GM19463 (cell line): ENCODE measurements at regions not wholly inside any gene's neighbourhood (a gene's known extent, or its start where the extent isn't known, plus 50 kb on each side); places are given as distances from the start of the nearest gene placed in this dataset.
A peak's percentile ranks its signal among the peaks of the same experiment; 100 is the strongest.

Experiments used
- ATAC-seq: cut with Tn5 transposase; IDR thresholded peaks from one replicate; pipeline ENCODE4 v1.9.1; 2021; ENCODE audit warnings: mild to moderate bottlenecking, moderate library complexity; ENCODE audit not compliant: unreplicated experiment

DNA sequence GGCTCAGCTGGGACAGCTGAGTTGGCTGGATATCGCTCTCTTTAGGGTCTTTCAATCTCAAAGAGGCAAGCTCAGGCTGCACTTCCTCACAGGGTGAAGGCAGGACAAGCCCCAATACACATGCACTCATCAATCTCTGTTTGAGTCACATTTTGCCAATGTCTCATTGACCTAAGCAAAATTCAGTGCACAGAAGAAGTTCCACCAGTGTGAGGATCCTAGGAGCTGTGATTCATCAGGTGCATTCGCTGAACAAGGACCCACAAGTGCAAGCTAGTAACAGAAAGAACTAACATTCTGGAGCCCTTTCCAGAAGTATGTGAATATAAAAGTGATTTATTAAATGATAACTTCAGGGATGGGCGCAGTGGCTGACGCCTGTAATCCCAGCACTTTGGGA is 477.2 kb downstream of the GPAM start:
- ATAC-seq: no peak

DNA sequence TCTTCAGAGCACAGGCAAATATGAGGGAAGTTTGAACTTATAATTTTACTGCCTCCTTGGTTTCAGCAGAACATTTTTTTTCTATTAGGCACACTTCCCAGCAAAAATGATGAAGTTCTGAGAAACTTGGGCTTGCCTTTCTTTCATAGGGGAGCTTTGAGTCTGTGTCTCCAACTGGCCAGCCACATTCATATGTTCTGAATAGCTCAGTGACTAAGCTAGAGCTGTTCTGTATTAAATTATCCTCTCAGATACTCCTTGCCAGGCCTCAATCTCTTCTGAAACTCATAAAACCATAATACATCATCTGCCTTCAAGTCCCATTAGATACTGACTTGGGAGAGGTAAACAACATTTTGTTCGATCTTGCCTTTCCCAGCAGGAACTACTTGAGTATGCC is 476.5 kb downstream of the GPAM start:
- ATAC-seq: no peak

DNA sequence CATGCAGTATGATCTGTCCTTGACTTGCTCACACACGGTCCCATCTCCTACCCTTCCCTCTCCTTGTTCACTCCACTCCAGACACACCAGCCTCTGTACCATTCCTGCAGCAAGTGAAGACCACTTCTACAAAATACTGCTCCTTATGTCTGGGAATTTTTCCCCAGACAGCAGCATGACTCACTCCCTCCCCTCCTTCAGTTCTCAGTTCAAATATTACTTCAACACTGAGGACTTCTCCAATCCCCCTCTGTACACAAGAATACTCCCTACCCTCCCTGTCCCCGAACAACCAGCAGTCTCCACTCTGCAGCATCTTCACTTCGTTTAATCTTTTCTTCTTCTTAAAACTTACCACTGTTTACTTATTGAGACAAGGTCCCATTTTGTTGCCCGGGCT is 474.0 kb downstream of the GPAM start:
- ATAC-seq: no peak

- no peak for ATAC-seq
Measured at GRCh38 chr10:111716032-111716431, 467.5 kb downstream of the GPAM start.

DNA sequence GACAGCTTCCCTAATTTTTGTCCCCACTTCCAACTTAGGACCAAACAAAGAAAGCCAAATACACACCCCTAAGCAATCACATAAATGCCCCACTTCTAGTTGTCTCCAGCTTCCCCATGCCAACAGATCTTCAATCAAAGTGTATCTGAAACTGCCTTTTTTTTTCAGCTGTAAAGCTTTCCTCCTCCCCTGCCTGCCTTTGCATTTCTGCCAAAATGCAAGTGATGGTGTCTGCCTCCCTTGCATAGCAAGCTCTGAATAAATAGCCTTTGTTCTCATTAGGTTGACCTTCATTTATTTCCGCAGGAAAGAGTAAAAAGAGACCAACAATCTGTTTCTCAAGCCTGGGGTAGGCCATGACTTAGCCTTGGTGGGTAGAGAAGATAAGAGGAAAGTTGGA is 459.4 kb downstream of the GPAM start:
- no peak for ATAC-seq

DNA sequence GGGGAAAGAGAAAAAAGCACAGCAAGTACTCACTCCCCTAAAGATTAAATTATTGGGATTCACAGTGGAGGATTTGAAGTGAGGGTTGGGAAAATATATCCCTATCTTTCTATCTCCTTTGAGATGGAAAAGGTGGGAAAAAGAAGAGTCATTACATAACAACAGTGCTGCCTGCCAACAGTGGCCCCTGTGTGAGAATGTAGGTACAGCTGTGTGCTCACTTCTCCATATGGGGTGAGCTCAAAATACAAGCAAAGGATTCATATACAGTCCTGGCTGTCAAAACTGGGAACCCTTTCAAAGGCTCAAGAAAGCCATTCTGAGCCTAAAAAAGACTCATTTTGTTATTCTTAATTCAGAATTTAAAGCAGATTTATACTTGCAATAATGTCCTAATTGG is 458.5 kb downstream of the GPAM start:
- ATAC-seq: no peak

DNA sequence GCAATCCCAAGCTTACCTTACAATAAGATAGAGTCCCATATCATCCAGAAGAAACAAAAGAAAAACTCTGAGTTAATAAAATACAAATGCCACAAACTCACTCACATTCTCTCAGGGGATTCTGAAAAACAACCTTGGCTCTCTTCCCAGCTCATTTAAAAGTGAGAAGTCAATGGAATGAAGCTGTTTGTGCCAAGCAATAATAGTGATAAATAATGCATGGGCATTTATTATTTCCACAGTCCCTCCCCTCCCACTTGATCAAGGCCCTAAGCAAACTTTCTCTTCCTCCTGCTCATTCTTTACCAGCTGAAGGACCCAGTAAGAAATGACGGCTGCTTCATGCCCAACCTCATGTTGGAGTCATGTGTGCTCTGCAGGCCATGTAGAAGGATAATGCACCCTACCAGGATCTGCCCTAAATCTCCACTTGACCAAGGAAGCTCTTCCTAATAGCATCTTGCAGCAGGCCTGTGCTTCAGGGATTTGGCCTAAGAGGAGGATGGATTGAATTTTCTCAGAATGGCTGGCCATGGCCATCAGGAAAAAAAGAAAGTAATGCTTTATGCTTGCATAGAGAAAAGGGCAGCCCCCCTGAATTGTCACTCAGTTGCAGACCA is 451.3 kb downstream of the GPAM start:
- ATAC-seq: no peak

DNA sequence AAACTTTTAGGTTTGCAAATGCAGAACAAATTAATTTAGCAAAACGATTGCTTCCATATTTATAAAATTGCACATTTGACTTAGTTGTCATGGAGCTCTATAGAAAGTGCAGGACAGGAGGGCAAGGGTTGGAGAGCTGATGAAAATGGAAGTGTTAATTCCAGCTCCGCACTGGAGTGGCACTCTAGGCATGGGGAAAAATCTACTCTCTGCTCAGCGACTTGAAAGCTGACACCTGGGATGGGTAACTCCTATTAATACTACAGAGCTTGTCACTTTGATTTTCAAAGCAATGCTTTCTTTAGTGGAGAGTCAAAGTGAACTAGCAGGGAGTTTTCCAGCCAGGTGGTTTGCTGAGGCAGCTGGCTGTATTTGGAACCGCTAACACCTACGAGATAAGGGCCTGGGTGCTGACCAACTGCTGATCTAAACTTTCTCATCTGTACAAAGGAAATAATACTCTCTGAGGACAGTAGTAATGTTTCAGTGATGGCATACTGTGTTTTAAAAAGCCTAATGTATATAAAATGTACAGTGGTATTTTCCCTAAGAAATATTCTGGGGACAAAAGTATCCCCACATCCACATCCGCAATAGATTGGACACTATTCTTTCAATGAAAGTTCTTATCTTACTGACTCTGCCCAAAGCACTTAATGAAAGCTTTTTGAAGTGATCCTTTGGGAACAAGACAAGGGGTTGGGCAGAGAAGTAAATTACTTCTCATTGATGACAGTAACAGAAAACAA is 444.3 kb downstream of the GPAM start:
- ATAC-seq: no peak

DNA sequence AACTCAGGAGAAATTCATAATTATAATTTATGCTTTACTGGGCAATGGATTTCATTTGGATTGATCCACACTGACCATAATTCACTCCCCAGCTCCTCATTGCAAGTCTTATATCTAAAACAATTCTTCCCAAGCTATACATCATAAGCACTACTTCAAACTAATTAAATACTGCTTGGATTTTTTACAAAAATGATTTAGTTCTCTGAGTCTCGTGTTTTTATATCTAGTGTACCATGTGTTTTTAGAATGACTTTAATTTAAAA is 443.8 kb downstream of the GPAM start:
- ATAC-seq: no peak

DNA sequence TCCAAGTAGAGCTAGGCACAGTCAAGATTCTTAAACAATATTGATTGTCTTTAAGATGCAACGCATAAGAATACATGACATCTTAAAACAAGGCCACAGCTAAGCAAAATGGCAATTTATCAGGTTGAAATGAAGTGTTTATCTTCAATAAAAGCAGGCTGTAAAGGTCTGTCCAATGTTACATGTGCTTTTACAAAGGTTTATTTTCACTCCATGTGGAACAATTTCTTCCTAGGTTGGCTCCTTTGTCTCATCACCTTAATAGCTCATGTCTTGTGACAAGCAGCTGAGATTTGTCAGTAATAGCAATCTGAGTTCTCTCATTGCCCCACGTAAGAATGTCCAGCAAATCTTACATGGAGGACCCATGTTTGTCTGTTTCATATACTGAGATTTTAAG is 437.6 kb downstream of the GPAM start:
- no peak for ATAC-seq

DNA sequence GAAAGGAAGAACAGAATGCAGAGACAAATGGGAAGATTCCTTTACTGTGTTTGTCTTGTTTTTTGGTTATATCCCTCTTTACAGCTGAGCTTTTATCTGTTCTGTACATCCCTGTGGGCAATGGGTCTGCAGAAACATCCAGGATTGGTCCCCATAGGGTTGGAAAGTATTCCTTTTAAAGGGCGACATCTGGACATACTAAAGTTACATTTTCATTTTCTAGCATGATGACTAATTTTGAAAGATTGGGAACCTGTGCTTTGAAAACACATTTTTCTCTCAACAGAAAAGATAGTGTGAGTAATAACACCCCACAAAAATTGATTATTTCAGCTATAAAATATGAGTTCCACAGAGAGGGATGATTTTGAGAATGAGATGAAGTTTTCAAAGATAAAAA is 435.8 kb downstream of the GPAM start:
- ATAC-seq: no peak

DNA sequence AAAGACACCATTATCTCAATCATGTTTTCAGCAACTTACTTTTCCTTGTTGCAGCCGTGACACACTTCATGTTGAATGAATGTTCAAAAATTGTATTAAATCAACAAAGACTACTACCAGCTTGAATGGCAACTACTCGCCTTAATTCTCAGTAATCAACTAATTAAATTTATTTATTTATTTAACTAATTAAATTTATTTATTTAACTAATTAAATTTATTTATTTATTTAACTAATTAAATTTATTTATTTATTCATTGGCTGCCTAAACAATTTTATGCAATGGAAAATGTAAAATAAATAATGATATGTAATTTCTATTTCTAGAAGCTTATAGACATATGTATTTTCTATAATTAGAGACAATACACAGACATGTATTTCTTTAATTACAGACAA is 435.4 kb downstream of the GPAM start:
- no peak for ATAC-seq

DNA sequence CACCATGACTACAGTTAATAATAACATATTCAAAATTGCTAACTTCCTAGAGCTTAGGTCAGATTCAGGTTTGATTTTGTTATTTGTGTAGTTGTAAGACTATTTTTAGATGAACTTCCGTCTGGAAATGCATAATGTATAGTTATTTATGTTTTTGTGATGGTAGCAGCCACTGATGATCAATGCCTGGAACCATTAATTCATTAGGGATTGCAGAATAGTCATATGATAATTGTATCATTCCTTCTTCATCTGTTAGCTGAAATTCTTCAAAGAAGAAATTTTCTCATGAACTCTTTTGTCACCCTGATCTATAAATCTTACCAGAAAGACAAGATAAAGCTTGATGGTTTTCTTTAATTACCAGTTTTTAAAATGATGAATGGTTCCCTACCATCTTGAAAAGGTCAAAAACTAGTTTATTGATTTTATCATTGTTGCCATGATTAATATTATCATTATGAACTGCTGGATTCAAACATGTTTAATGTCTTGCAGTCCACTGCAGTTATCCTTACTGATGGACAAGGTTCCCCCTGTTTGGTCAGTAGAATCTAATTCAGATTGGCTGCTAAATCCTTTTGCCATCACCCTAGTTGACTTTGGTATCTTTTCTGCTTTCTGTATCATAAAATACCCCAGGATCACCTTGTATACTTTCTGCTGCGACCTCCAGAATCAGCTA is 433.3 kb downstream of the GPAM start:
- ATAC-seq: no peak

GRCh38 chr10:111756217-111757061 is 427.1 kb downstream of the GPAM start:
- peak; percentile 68 for ATAC-seq

DNA sequence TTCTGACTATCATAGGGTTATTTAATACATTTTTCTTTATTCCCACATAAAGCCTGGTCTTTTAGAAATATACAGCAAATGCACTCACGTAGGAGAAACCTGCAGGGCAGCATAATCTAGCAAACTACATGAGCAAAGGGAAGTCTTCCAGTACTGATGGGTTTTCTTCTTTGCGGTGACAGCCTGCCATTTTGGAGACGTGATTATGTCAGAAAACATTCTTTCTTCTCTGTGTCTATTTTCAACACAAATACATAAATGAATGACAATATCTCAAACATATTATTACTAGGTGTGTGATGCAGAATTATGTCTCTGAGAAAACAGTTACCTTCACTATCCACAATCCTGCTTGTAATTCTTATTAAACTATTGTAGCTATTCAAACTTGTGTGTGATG is 425.0 kb downstream of the GPAM start:
- no peak for ATAC-seq

DNA sequence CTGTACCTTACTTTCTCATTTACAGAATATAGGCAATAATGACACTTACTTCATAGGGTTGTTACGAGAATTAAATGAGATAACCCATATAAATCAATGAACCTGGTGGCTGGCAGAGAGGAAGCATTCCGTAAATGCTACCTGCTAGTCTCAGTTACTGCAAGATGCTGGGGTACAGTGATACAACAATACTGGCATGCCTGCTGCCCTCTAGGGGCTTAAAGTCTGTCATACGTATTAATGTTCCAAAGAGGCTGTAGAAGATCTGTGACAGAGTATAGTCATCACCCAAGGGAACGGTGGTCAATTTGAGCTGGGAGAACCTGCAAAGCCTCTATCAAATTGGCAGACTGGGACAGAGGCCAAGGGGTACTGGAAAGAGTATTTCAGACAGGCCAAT is 421.5 kb downstream of the GPAM start:
- ATAC-seq: no peak

GRCh38 chr10:111765216-111765615 is 418.3 kb downstream of the GPAM start:
- ATAC-seq: no peak

DNA sequence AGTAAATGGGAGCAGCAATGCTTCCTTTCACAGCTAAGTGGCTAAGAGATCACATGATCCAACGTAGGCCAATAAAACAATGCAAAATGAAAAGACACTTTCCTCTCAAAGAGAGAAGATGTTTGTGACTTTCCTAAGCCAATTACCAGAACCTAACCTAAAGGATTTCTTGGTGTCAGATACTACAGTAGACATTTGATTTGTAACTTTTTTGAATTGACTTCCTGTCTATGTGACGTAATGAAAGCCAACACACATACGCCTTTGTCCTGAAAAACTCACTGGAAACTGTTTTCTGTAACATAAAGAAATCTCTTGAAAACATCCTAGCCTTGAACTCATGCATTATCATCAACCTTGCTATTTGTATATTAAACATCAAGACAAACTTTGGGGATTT is 417.1 kb downstream of the GPAM start:
- ATAC-seq: no peak

GRCh38 chr10:111767661-111768060 is 415.9 kb downstream of the GPAM start:
- no peak for ATAC-seq

DNA sequence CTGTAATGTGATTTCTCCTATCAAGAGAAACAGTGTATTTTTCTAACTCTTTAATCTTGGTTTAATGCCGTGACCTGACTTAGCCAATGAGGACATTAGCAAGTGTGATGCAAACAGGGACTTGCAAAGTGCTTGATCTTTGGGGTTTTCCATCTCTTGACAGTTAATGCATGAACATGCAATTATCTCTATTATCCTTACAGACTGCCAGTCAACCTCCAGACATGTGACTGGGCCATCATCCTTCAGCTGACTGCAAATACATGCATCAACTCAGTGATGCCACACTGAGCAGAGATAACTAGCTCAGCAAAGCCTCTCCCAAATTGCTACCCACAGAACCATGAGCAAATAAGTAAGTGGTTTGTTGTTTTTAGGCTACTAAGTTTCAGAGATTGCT is 409.6 kb downstream of the GPAM start:
- no peak for ATAC-seq

DNA sequence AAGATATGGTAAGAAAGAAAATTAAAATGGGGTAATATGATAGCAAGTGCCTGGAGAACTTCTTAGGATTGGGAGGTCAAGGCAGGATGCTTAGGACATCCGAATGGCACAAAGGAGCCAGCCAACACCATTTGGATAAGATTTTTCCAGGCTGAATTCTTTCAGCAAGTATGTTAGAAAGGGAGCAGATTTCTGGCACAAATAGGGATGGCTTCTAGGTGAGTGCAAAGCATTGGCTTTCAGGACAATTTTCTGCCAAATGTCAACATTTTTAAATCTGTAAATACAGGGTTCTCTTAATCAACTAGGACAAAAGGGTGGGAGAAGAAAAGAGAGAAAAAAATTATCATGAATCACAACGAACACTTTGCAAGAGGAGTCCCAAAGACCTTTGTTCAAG is 409.1 kb downstream of the GPAM start:
- no peak for ATAC-seq

GRCh38 chr10:111784436-111784835 is 399.1 kb downstream of the GPAM start:
- ATAC-seq: no peak
